Activated naive CD4-positive, alpha-beta T cell treated with anti-CD3 and anti-CD28 coated beads, Interleukin-2, amount 50 U/mL, for 16 hours (primary cell): ENCODE measurements at regions not wholly inside any gene's neighbourhood (a gene's known extent, or its start where the extent isn't known, plus 50 kb on each side); places are given as distances from the start of the nearest gene placed in this dataset.

Experiments
- DNase-seq: peaks from one replicate; pipeline ENCODE4 v3.0.0-alpha.2; 2020

DNA sequence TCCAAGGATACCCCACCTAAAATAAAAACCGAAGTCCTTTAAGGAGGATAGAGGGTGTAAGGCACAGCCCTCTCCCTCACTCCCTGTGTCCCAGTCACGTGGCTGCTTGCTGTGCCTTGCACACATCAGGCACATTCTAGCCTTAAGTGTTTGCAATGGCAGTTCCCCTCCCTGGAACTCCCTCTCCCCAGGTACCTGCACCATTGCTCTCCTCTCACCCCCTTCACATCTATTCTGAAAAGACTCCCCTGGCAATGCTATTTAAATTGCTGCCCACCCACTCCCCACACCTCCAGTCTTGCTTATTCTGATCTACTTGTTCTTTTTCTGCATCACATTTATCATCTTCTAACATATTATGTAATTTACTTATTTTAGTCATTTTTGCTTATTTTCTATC is 91.6 kb upstream of the LNX1 start:
- no peak for DNase-seq

DNA sequence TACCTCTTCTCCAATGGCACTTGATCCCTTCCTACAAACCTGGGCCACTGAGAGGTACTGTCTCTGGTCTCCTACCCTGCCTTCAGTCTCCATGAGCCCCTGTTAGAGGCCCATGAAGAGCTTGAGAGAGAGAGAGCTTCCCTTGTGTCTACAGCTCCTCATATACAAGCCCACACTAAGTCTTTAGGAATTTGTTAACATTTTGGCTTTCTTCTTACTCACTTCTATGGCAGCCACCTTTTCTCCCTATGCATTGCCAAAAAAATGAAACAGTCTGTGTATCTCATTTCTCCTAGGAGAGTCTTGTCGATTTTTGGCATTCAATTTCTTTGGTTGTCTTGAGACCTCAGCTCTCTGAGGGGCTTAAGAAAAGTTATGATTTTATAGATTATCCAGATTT is 90.9 kb upstream of the LNX1 start:
- DNase-seq: no peak

DNA sequence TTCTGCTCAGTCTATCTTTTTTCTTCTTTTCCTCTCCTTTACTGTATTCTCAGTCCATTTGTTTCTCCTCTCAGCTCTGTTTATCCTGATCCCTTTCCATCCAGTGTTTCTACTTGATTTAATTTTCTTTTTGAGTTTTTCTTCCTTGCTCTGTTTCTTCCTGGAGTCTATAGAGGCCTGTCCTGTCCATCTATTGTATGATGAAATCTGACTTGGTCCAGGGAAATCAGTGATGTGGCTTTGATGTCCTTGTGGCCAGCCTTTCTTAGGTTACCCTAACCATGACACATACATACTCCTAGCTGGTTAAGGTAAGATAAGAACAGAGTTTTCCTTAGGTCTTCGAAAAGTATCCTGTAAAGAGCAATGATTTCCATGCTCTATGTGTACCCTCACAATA is 89.3 kb upstream of the LNX1 start:
- DNase-seq: no peak

DNA sequence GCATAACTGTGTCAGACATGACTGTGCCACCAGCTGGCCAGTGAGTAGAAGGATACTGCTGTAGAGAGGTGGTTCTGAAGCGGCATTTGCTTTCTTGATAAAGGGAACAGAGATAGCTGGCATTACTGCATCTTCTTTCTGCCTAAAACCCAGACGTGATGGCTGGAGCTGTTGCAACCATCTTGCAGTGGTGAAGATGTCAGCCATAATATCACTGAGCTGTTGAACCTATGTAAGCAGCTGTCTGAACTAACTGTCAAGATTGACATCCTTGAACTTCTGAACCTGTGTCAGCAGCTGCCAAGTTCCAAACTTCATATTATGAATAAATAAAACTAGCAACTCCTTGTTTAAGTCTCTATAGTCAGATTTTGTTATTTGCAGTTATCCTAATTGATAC is 88.9 kb upstream of the LNX1 start:
- DNase-seq: no peak

DNA sequence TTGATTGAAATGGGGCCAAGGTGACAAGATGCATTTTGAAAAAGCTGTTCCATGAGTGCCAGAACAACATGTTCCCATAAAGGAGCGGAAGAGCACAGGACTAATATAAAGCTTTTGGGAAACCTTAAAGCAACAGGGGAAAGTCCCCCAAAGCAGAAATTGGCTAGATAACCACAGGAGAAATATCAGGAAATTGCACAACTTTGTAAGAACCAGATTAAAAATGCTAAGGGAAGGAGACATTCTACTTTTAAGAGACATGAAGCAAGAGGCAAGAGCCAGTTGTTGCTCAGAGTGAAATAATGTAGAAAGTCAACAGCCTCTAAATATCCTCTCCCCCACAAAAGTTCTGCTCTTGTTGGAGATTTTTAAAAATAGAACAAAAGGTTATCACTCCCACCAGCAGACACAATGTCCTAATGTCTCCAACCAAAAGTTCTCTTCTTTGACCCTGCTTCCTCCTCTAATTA is 85.2 kb upstream of the LNX1 start:
- DNase-seq: no peak

DNA sequence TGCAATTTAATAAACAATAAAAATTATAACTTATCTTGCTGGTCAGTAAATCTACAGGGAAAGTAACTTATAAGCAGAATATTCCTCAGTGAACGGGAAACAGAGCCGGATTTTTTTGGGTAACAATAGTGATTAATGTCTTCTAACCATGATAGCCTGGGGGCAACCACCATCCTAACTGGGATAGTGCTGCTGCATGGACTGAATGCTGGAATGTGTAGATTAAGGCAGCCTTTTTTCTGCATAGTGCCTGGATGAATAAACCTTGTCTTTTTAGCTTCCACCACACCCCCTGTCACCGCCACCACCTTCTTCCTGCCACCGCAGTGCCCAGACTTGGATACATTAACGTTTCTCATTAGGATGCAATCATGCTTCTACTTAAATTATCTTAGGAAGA is 83.6 kb upstream of the LNX1 start:
- DNase-seq: no peak

DNA sequence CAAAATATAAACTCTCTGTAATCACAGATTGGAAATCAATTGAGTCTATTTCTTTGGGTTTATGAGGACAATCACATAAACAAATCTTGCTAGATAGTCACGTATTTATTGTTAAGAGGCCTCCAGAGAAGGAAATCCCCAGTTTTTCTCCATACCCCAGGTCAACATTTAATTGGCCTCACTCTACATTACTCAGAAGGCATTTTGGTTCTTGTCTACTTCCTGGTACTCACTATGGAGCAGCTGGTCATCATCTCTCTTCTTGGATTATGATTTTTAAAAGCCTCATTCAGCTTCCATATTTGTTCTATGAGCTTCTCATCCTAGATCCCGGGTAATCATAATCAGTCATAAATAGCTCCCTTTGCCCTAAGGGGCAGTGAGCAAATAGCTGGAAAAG is 81.6 kb upstream of the LNX1 start:
- no peak for DNase-seq

DNA sequence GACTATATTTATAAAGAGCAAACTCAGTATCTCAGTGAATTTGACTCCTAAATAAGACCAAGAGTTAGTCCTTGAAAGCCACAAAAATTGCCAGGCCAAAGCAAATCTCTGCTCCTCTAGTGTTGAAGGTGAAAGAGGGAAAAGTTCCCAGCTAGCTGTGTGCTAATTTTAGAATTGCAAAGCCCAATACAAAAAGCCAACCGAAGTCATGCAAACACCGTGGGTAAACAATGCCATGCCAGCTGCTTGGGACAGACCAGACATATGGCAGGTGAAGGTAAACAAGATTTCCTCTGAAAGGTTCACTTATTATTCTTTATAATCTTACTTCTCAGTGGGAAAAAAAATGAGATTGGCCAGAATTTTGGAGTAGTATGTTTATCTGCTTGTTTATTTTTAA is 80.5 kb upstream of the LNX1 start:
- DNase-seq: no peak

DNA sequence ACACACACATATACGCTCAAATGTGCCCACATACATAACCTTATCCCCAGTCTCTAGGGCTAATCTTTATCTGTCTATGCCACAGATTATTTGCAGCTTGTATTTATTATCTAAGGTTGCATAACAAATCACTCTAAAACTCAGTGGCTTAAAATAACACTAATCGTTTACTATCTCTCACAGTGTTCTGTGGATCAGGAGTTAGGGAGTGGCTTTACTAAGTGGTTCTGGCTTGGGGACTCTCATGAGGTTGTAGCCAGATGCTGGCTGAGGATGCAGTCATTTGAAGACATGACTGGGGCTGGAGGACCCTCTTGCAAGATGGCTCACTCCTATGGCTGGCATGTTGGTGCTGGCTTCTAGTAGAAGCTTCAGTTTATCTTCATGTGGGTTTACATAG is 68.5 kb upstream of the LNX1 start:
- DNase-seq: no peak

DNA sequence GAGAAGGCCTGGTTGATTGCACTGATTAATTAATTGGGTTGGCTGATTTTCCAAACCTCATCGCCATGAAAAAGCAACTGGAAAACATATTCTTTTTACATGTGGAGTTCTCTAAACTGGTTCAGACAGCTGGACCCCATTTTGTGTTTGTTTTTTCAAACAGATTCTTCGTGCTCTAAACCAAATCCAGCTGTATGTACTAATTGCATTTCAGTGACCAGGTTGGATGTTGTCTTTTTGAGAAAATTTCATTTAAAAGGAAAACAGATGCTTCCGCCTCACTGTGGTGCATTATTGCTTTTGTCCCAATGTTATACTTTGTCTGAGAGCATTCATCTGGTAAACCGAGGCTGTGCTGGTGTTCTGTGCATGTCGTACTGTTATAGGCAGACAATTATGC is 67.8 kb upstream of the LNX1 start:
- DNase-seq: no peak

DNA sequence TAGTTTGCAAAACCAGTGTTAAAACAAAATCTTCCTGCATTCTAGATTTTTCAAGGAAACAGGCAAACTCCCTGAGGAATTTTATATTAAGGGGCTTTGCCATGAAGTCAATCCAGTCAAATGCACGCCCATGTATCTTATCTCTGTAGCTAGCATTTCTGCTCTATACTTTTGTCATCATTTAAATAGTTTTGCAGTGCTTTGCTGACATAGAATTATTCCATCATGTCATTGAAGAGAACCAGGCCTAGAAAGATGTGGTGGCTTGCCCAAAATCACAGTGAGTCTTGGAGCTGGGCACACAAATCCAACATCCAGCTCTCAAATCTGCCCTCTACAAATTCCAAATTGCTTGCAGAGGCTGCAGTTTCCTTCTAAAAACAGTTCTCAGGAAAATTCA is 66.7 kb upstream of the LNX1 start:
- no peak for DNase-seq

DNA sequence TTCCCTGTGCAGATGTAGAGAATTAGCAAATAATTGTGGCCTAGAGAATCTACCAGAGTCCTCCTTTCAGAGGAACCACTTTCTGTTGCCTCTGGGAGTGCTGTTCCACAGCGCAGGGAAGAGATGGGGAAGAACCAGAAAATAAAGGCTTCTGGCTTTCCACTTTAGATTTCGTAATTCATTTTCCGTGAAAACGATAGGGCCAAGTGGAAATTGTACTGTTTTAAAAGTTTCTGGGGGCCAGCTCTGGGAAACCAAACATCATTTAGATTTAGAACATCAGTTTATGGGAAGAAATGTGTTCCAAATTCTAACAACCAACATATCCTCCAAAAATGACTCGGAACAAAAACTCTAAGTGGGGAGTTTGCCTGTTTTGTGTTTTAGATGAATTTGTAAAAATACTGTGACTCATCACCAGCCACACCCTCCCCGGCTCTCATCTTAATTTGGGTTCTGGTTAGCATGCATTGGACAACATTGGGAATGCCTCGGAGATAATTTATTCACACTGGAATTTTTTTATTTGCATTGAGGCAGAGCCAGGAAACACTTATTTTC is 65.2 kb upstream of the LNX1 start:
- no peak for DNase-seq

DNA sequence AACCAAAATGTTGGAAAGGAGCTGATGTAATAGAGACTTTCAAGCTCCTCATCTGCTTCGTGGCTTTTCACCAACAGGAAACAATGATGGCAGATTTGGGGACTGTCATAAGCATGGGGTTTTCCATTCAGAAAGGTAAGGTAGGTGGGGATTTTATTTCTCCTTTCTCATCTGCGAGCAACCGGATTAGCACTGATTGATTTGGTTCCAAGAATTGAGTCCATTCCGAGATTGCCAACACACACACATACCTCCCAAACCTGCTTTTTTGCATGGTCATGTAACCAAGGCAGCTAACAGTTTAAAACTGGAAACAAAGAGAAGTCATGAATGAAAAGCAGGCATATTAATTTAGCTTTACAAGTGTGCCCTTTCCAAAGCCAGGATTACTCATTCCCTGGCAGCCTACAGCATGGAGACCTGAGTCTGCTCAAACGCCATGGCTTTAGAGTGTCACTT is 63.0 kb upstream of the LNX1 start:
- DNase-seq: no peak

DNA sequence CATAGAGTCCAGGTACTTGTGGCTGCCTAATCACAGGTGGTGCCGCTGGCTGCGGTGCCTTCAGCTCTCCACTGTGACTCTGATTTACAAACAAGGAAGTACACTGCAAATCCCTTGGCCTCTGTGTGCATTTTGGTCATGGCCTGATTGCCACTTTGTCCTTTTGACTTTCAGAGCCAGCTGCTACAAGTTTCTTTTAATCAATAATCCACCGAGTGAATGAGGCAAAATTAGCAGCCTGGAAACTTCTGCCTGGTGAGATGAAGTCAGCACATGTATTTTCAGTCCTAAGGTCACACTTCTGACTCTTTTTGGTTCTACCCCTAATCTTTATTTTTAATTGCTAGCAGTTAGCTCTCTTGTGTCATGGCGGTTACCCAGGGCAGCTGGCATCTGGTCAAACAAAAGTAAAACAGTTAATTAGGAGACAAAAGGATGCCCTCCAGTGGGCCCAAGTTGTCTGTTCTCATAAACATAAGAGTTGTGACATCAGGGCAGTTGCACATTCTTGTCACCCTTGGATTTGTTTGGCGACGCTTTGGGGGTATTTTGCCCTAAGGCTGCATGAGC is 62.3 kb upstream of the LNX1 start:
- DNase-seq: no peak

DNA sequence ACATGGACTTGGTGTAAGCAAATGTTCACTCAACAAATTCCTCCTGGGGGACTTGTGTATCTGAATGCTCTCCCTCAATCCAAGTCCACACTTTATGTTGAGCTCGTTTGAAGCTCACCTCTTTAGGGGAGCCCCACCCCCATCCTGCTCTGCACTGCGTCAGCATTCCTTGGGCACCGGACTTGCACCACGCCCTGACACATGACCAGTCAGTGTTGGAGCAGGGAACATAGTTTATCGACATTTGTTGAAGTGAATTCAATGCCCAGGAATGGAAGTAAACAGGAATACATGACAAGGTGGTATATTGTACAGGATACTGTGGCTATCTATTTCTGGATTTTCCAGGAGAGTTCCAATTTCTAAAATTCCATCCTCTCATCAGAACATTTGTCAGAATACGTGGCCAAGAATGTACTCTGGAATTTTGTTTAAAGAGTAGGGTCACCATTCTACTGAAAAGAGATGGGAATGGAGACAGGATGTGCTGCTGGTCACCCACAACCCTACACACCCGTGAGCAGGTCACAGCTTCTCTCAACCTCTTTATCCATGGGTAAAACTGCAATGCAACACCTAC is 60.0 kb upstream of the LNX1 start:
- DNase-seq: no peak

DNA sequence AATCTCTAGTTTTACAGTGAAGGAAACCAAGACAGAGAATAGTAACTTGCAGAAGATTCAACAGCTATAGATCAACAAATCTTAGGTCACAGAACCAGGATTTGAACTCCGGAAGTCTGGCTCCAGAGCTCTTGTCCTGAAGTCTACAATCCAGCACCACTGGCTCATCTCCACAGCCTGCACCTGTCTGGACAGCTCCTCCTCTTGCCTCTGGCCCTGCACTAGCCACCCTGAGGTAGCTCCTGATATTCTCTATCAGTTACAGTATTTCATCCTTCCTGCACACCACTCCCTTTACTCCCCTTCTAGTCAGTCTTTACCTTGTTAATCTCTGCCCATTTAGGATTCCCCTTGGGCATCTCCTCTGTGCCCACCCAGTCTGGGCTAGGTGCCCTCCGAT is 58.1 kb upstream of the LNX1 start:
- DNase-seq: no peak

DNA sequence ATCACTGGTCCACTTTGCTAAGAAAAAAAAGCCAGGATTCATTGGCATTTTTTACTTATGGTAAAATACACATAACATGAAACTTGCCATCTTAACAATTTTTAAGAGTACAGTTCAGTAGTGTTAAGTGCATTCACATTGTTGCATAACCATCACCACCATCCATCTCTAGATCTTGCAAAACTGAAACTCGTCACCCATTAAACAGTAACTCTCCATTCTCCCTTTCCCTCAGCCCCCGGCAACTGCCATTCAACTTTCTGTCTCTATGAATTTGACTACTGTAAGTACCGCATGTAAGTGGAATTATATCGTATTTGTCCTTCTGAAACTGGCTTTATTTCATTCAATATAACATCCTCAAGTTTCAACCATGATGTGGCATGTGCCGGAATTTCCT is 56.3 kb upstream of the LNX1 start:
- DNase-seq: no peak

DNA sequence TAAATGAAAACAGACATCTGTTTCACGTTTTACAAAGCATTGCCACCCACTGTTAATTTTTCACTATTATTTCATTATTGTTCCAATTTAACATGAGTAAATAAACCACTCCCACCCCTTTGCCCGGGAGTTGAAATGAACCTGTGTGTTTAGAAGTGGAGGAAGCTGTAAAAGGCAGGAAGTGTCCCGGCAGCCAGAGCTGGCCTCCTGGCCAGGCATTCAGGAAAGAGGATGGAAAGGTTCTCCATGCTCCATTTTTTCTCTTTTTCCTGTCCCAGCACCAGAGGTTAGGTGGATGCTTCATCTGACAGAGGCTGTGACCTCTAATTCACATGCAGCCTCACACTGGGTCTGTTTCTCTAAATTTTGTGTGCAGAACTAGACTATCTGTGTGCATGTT is 55.5 kb upstream of the LNX1 start:
- no peak for DNase-seq

DNA sequence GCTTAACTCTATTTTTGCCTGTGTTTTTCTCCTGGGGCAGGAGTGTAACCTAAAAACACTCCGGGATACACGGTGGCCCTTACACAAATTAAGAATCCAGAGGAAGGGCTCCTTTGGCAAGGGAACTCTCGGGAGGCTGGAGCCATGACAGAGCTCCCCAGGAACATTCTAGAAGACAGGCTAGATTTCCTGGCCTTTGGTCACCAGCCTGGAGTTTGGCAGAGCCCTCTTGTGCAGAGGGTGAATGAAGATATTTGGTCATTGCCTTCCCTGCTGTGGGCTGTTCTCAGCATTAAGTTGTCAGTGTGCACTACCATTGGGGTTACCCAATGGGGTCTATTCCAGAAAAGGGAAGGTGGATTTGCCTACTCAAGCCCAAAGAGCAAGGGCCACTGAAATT is 53.8 kb upstream of the LNX1 start:
- no peak for DNase-seq

DNA sequence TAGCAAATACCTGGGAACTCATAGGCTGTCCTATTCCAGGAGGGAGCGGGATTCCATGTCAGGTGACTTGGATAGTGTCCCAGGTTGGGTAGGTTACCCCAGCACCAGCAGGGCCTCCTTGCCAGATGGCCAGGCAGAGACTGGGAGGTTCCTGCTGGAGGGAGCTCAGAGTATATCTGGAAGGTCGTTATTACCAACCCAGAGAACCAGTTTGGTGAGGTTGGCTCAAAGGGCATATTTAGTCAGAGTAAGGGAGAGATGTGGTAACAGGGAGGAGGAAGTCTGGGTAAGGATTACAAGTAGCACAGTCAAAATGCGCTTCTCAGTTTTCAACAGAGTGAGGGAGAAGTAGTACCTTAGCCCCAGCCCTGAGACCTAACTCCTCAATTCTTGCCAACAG is 53.3 kb upstream of the LNX1 start:
- DNase-seq: no peak
